PC-9 (cell line): ENCODE measurements at regions not wholly inside any gene's neighbourhood (a gene's known extent, or its start where the extent isn't known, plus 50 kb on each side); places are given as distances from the start of the nearest gene placed in this dataset.

Experiments
- CTCF ChIP-seq: fragments of 200-600 bp; sonication (generic); conservative IDR thresholded peaks from 2 replicates; pipeline ENCODE4 v1.6.1; 2017; ENCODE audit warnings: mixed run types, antibody characterized with exemption, mild to moderate bottlenecking, moderate library complexity
- EZH2 ChIP-seq: fragments of 200-600 bp; sonication (generic); IDR thresholded peaks from 2 replicates; pipeline ENCODE4 v1.8.0; 2017; ENCODE audit warnings: antibody characterized with exemption, low read depth

GRCh38 chr6:103167345-103168071 lies 1692.2 kb downstream of the HACE1 start:
- TF ChIP-seq CTCF (no peak), EZH2 (no peak)
